ENCODE measurements at regions not wholly inside any gene's neighbourhood (a gene's known extent, or its start where the extent isn't known, plus 50 kb on each side); places are given as distances from the start of the nearest gene placed in this dataset.

GRCh38 chr12:75725521-75726111 lies 214.2 kb upstream of the KRR1 start:
- TF ChIP-seq GLIS3 (CRISPR knock-in tag; IDR thresholded peaks at IDR 0.05), result no peak
- TF ChIP-seq ZC3H10 (CRISPR knock-in tag; IDR thresholded peaks at IDR 0.05), result no peak
- TF ChIP-seq ZFP3 (CRISPR knock-in tag; IDR thresholded peaks at IDR 0.05), result no peak
- no peak for TF ChIP-seq PATZ1 (CRISPR knock-in tag; IDR thresholded peaks at IDR 0.05; ENCODE audit: borderline replicate concordance)

Measured in SK-N-SH treated with all-trans-retinoic acid at 6 μM for 48 hours (cell line).